Erythroblast (primary cell): ENCODE measurements at regions not wholly inside any gene's neighbourhood (a gene's known extent, or its start where the extent isn't known, plus 50 kb on each side); places are given as distances from the start of the nearest gene placed in this dataset.

Experiments used
- DNase-seq, 2 experiments: peaks; one replicate each; lab custom pipeline; 2025; lab: John Stamatoyannopoulos, UW
- GATA1 ChIP-seq: IDR thresholded peaks from 2 replicates; pipeline ENCODE4 v1.6.1; 2011; ENCODE audit warnings: low read depth, mild to moderate bottlenecking, control low read depth, low read length, moderate library complexity
- POLR2A ChIP-seq: IDR thresholded peaks from 2 replicates; pipeline ENCODE4 v1.6.1; 2011; ENCODE audit warnings: mild to moderate bottlenecking, low read length

DNA sequence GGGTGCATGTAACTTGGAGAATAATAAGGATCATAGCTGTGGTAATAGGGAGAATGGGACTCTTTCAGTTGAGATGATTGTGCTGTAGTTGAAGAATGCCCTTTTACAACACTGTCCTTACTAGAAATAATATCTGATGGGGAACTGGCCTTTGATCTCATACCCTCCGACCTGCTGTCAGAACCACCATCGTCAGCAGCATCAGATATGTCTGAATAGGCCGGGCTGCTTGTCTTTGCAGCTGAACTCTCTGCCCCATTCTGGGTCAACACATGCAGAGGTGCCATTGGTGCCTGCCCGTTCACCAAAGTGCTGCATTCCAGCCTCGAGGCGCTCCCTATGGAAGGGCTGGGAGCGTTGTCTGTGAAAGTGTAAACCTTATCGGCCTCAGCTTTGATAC, 99.1 kb downstream of the ZNF608 start:
- TF ChIP-seq GATA1 (no peak), POLR2A (no peak)
- DNase-seq: no peak

- no peak for DNase-seq
- no peak for TF ChIP-seq POLR2A
- no peak for TF ChIP-seq GATA1
These were observed 101.0 kb downstream of the ZNF608 start for GRCh38 chr5:124645396-124645795.

DNA sequence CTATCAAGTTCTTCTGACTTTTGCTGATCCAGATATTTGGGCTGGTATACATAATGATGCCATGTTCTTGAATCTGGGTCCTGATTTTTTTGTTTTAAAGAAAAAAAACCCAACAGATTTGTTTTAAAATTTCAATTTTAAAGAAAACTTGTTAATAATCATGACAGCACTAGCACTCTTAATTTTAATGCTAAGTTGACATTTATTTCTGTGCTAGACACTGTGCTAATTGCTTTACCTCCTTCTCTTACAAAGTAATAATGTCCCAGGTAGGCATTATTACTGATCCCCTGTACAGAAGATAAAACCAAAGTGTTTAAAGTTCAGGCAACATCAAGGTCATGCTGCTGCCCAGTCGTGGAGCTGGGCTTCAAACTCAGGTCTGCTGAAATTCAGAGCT, 101.9 kb downstream of the ZNF608 start:
- no peak for TF ChIP-seq POLR2A
- no peak for TF ChIP-seq GATA1
- no peak for DNase-seq

GRCh38 chr5:124644138-124644537, 102.3 kb downstream of the ZNF608 start:
- TF ChIP-seq POLR2A (no peak), GATA1 (no peak)
- DNase-seq: no peak

- DNase-seq: no peak
- no peak for TF ChIP-seq POLR2A
- TF ChIP-seq GATA1: no peak
These were observed 103.1 kb downstream of the ZNF608 start for GRCh38 chr5:124643336-124643735.

DNA sequence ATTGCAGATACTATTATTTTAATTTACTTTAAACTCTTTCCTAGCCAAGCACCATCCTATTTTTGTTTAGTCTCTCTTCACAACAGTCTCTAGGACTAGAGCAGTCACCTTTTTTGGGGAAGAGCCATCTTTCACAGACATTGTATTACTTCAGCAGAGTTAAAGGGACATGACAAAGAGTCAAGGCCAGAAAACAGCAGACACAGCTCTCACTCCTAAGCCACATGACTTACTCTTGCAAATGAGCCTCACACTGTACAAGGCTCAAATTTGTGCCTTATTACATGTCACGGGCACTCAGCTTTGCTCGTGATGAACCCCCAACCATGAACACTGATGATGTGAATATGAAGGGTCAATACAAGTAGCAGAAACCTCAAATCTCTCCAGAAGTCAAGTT, 104.3 kb downstream of the ZNF608 start:
- DNase-seq: no peak
- TF ChIP-seq POLR2A (no peak), GATA1 (no peak)

DNA sequence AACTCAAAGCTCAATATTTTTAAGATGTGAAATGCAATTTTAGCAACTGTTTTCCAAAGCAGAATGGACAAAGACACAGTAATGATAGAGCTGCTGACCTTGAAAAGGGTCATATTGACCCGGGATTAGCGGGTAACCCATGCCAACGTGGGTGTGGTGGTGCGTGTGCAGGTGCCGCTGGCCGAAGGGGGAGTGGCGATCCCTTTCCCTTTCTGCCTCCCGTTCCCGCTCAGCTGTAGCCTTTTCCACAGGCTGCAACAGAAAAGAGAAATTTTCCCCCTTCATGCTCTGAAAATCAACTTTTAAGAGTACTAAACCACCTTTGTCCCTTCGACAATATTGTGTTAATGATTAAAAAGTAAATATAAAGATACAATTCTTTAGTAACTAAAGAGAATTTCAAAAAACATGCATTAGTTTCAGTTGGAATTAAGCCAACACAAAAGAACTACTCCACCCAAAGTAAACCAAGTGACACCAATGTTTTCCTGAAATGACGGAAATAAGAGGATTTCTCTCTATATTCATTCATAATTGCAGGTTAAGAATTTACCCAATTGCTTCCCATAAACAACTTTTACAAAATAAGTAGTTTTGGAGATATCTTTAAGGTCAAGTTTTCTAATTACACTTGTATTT, 105.2 kb downstream of the ZNF608 start:
- no peak for DNase-seq
- TF ChIP-seq POLR2A (no peak), GATA1 (no peak)

DNA sequence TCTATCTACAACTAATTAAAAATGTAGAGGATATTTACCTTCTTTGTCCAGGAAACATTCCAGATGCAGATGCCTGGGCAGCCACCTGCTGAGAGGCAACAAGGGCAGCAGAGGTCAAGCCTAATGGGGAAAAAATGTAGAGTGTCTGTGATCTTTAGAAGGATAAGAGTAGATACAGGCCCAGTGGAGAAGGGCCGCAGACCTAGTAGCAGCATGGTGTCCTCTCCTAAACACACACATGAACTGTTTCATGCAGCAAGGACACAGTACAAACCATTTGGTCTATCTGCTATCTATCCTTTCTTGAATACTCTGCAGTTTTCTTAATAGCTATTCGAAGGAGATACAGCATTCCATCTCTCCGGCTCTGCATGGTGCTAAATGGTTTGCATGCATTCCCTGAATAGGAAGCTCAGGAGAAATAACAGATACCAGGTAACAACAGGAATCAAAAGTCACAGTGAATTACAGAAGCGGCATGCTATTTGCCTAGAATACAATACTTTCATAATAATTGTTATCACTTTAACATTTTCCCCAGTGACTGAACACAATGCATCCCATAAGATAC, 107.3 kb downstream of the ZNF608 start:
- TF ChIP-seq POLR2A: no peak
- TF ChIP-seq GATA1: no peak
- no peak for DNase-seq

GRCh38 chr5:124637011-124637410, 109.4 kb downstream of the ZNF608 start:
- DNase-seq: no peak
- TF ChIP-seq POLR2A (no peak), GATA1 (no peak)

DNA sequence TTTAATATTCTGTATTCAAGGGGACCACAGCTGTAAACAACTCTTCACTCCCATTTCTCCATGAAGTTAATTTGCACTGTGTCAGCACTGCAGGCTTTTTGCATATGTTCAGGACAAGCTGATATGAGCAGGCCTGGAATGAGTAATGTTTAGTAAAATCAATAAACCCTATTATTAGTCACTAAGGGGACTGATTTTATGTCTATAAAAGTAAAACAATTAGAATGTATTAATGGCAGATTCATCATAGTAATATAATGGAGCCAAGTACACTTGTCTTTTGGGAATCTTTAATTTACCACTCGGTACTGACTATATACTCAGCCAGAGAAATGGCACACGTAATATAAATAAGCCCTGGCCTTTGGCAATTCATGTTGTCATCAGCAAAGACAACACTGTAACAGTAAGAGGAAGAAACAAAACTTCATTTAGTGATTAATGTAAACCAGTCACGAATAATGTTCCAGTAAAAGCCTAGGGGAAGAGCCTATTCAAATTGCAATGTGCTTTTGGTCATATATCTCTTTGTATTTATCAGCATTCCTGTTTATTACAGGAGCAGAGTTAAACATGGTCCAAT, 111.6 kb downstream of the ZNF608 start:
- no peak for TF ChIP-seq POLR2A

DNA sequence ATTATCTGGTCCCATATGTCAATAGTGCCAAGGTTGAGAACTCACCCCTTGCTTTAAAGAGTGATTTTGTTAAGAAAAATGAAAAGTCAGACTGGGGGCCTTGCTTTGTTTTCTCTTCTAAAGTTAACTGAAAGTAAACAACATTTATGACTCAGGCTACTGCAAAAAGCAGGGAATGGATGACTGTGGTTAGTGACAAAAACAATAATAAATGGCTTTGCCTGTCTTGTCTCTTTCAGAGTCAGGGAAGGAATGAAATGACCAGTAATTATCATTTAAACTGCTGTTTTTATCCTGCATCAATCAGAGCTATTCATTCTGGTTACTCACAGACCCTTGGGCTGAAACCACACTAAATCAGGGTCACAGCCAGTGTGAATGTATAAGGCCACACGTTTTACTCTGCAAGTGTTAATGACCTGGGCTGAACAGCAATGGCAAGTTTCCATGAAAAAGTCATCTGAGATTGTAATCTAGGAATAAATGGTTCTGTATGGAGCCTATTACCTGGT, 112.2 kb downstream of the ZNF608 start:
- TF ChIP-seq GATA1 (no peak), POLR2A (no peak)
- DNase-seq: no peak

More for the DNA sequence above, 111.6 kb downstream of the ZNF608 start:
- no peak for DNase-seq

DNA sequence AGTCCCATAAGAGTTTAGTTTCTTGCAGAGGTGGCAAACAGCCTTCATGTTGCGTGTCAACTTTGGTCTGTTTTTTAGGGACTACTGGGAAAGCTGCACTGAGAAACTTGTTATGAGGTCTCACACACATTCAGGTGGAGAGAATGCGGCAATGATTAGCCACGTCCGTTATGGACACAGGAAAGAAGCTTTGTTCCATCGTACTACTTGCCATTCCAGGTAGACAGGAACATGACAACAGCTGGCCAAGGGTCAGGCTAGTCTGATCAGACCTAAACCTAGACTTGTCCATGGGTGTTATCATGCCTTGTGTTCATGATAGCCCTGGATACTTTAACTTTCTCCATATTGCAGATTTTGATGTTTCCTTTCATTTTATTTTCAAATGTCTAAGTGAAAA, 113.2 kb downstream of the ZNF608 start:
- DNase-seq: no peak

GRCh38 chr5:124631874-124632550, 114.4 kb downstream of the ZNF608 start:
- TF ChIP-seq GATA1 (no peak), POLR2A (no peak)
- no peak for DNase-seq

More for the DNA sequence above, 113.2 kb downstream of the ZNF608 start:
- TF ChIP-seq POLR2A (no peak), GATA1 (no peak)
